IMR-90 (cell line): ENCODE measurements at regions not wholly inside any gene's neighbourhood (a gene's known extent, or its start where the extent isn't known, plus 50 kb on each side); places are given as distances from the start of the nearest gene placed in this dataset.

Source experiments
- ATAC-seq: fragments of 200-7000 bp; cut with Tn5 transposase; 2 replicates; pipeline ENCODE4 v1.9.1; 2020; ENCODE audit warnings: low read depth, mild to moderate bottlenecking, moderate library complexity
- BruUV-seq: library from RNA; stranded (reverse); fragments of 400-500 nt; replicated peaks from 2 replicates; lab custom pipeline; 2021; lab: Mats Ljungman, UMichigan
- CTCF ChIA-PET: fragments of 300-600 bp; formaldehyde crosslinking; extraction: SDS; loops from one replicate; lab custom pipeline; 2021; ENCODE audit warnings: antibody characterized with exemption; lab: Yijun Ruan, JAX
- POLR2A ChIA-PET: fragments of 300-600 bp; sonication (Branson Sonifier 250); formaldehyde crosslinking; loops from one replicate; lab custom pipeline; 2022; ENCODE audit warnings: antibody characterized with exemption; ENCODE audit not compliant: unreplicated experiment; lab: Charles Lee
- DNase-seq: peaks from one replicate; pipeline ENCODE4 v3.0.0; 2013
- H2AFZ ChIP-seq: replicated peaks from 2 replicates; pipeline ENCODE3; 2013; ENCODE audit warnings: low read length, mild to moderate bottlenecking; ENCODE audit not compliant: poor library complexity
- H2AK5ac ChIP-seq: 2 replicates; pipeline ENCODE4 v1.6.1; 2013; ENCODE audit warnings: low read depth, low read length, inconsistent platforms
- H2AK9ac ChIP-seq: replicated peaks from 2 replicates; pipeline ENCODE3; 2013; ENCODE audit warnings: mild to moderate bottlenecking, low read depth, low read length, moderate library complexity; ENCODE audit not compliant: poor library complexity
- H2BK120ac ChIP-seq: 2 replicates; pipeline ENCODE4 v1.6.1; 2013; ENCODE audit warnings: low read depth, low read length, inconsistent platforms
- H2BK15ac ChIP-seq: 3 replicates; pipeline ENCODE4 v1.6.1; 2013; ENCODE audit warnings: low read depth, low read length, inconsistent platforms
- H2BK20ac ChIP-seq: 2 replicates; pipeline ENCODE4 v1.6.1; 2013; ENCODE audit warnings: low read depth, mild to moderate bottlenecking, inconsistent platforms, low read length, moderate library complexity
- H2BK5ac ChIP-seq: 2 replicates; pipeline ENCODE4 v1.6.1; 2013; ENCODE audit warnings: mild to moderate bottlenecking, low read depth, low read length, inconsistent platforms; ENCODE audit not compliant: poor library complexity, severe bottlenecking
- H3K14ac ChIP-seq: replicated peaks from 2 replicates; pipeline ENCODE4 v1.6.1; 2013; ENCODE audit warnings: low read depth, low read length, inconsistent platforms
- H3K18ac ChIP-seq: 2 replicates; pipeline ENCODE4 v1.6.1; 2013; ENCODE audit warnings: low read depth, low read length, control low read depth
- H3K23ac ChIP-seq: 2 replicates; pipeline ENCODE4 v1.6.1; 2013; ENCODE audit warnings: low read depth, low read length, inconsistent platforms
- H3K27ac ChIP-seq: 2 replicates; pipeline ENCODE4 v1.5.1; 2013; ENCODE audit warnings: mild to moderate bottlenecking, control low read depth, low read length; ENCODE audit not compliant: insufficient read depth
- H3K27me3 ChIP-seq: 2 replicates; pipeline ENCODE4 v1.6.1; 2013; ENCODE audit warnings: low read length; ENCODE audit not compliant: control insufficient read depth, insufficient read depth
- H3K36me3 ChIP-seq: 2 replicates; pipeline ENCODE4 v1.6.1; 2013; ENCODE audit warnings: low read length, mixed read lengths; ENCODE audit not compliant: control insufficient read depth, insufficient read depth
- H3K4ac ChIP-seq: 2 replicates; pipeline ENCODE4 v1.6.1; 2013; ENCODE audit warnings: low read depth, low read length, inconsistent platforms
- H3K4me1 ChIP-seq: 2 replicates; pipeline ENCODE4 v1.6.1; 2013; ENCODE audit warnings: low read length, mixed read lengths; ENCODE audit not compliant: control insufficient read depth, insufficient read depth
- H3K4me2 ChIP-seq: 2 replicates; pipeline ENCODE4 v1.6.1; 2013; ENCODE audit warnings: low read depth, mild to moderate bottlenecking, control low read depth, low read length, moderate library complexity
- H3K4me3 ChIP-seq: 2 replicates; pipeline ENCODE4 v1.5.1; 2013; ENCODE audit warnings: low read depth, mild to moderate bottlenecking, control low read depth, low read length, moderate library complexity; ENCODE audit not compliant: insufficient read depth
- H3K56ac ChIP-seq: 2 replicates; pipeline ENCODE4 v1.6.1; 2013; ENCODE audit warnings: low read length, inconsistent platforms; ENCODE audit not compliant: insufficient read depth; ENCODE audit errors: extremely low read depth
- H3K79me1 ChIP-seq, 2 experiments: 2 replicates each; pipeline ENCODE4 v1.6.1; 2013; ENCODE audit warnings: low read length in 2 of 2, inconsistent platforms in 1 of 2, low read depth in 1 of 2
- H3K9ac ChIP-seq: 2 replicates; pipeline ENCODE4 v1.6.1; 2013; ENCODE audit warnings: low read depth, low read length, control low read depth
- H3K9me1 ChIP-seq: 2 replicates; pipeline ENCODE4 v1.6.1; 2013; ENCODE audit warnings: low read length, inconsistent platforms; ENCODE audit not compliant: insufficient read depth
- H3K9me3 ChIP-seq: 2 replicates; pipeline ENCODE4 v1.6.1; 2013; ENCODE audit warnings: low read length; ENCODE audit not compliant: control insufficient read depth, insufficient read depth
- H4K20me1 ChIP-seq: 2 replicates; pipeline ENCODE4 v1.6.1; 2013; ENCODE audit warnings: low read length, inconsistent platforms; ENCODE audit not compliant: insufficient read depth
- H4K5ac ChIP-seq: 2 replicates; pipeline ENCODE4 v1.6.1; 2013; ENCODE audit warnings: mild to moderate bottlenecking, low read depth, low read length, control low read depth
- H4K8ac ChIP-seq, 2 experiments: 2 replicates each; pipeline ENCODE4 v1.6.1; 2013; ENCODE audit warnings: low read depth in 2 of 2, low read length in 2 of 2, control low read depth in 1 of 2, inconsistent platforms in 1 of 2
- H4K91ac ChIP-seq: 2 replicates; pipeline ENCODE4 v1.6.1; 2013; ENCODE audit warnings: low read depth, low read length, inconsistent platforms; ENCODE audit not compliant: insufficient read depth
- RAD21 ChIP-seq: IDR thresholded peaks from 2 replicates; pipeline ENCODE4 v1.6.1; 2012; ENCODE audit warnings: low read length, improper control_type of control experiment
- SMC3 ChIP-seq: fragments of 150-350 bp; IDR thresholded peaks from 2 replicates; pipeline ENCODE4 v1.6.1; 2016; ENCODE audit warnings: low read depth, mild to moderate bottlenecking, antibody characterized with exemption, low read length, moderate library complexity
- WGBS, 2 experiments: methylation state at CpG; one replicate each; pipeline versions ENCODE4 v1.1.5 to v1.1.7; 2013; ENCODE audit warnings: missing lambda C conversion rate in 2 of 2; ENCODE audit not compliant: insufficient read length in 1 of 2; ENCODE audit errors: extremely low coverage in 2 of 2; 5-methylcytosine and 5-hydroxymethylcytosine counted together
- dilution Hi-C: fragments of 300-500 bp; cut with HindIII; formaldehyde crosslinking; loops from one replicate; pipeline ENCODE4 v1.14.3; 2018; ENCODE audit warnings: low sequenced_read_pairs; ENCODE audit not compliant: unreplicated experiment
- in situ Hi-C: fragments of 300-500 bp; cut with MboI; formaldehyde crosslinking; loops from 3 replicates; pipeline ENCODE4 v1.14.3; 2019; ENCODE audit warnings: low sequenced_read_pairs, inconsistent platforms, mixed read lengths
- intact Hi-C: fragments of 100-400 bp; cut with micrococcal nuclease; formaldehyde crosslinking; loops from 2 replicates; pipeline ENCODE4 v1.10.0; 2022
- TF ChIP-seq, protein P1 (sequence below): fragments of 150-350 bp; IDR thresholded peaks from 2 replicates; pipeline ENCODE4 v1.6.1; 2017; ENCODE audit warnings: mild to moderate bottlenecking, antibody characterized with exemption, low read length, low read depth
- TF ChIP-seq, protein P2 (sequence below): fragments of 150-350 bp; IDR thresholded peaks from 2 replicates; pipeline ENCODE4 v1.6.1; 2016; ENCODE audit warnings: low read depth, mild to moderate bottlenecking, low read length, moderate library complexity, borderline replicate concordance

DNA sequence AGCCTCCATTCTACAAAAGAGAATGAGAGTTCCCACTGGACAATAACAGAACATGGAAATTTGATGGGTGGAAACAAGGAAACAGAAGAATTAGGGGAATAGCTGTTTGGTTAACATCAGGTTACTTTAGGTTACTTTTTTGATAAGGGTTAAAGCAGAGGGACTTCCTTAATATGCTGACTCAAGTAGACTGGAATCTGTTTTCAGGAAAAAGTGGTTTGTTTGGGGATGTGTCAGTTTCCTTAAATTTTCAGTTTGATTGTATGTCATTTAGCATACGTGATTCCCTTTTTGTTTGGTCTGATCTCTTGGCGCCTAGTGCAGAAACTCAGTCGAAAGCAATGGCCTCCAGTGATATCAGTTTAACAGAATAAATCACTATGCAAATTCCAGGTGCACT is 411.8 kb upstream of the GRM7 start:
- dilution Hi-C loops = no loop called here
- POLR2A ChIA-PET = no interaction called here
- Histone ChIP-seq H2AFZ (no peak overlapping the region), H3K4me3 (no peak overlapping the region), H4K91ac (no peak overlapping the region), H3K23ac (no peak overlapping the region), H2BK20ac (no peak overlapping the region), H3K36me3 (no peaks in the 10 kb centered on the region), H3K9me1 (no peaks in the 10 kb centered on the region), H3K14ac (no peak overlapping the region), H3K27me3 (no peaks in the 10 kb centered on the region), H3K9ac (no peak overlapping the region), H3K27ac (no peak overlapping the region), H2BK15ac (no peak overlapping the region), H2AK5ac (no peak overlapping the region), H4K8ac (no peak overlapping the region), H2BK5ac (no peak overlapping the region), H4K5ac (no peak overlapping the region), H3K4me1 (no peaks in the 10 kb centered on the region), H2AK9ac (no peak overlapping the region), H3K56ac (no peak overlapping the region), H3K79me1 (no peaks in the 10 kb centered on the region), H3K9me3 (peaks cover 10% of the 10 kb centered on the region), H3K18ac (no peak overlapping the region), H4K20me1 (no peaks in the 10 kb centered on the region), H3K4ac (no peak overlapping the region), H2BK120ac (no peak overlapping the region), H3K4me2 (no peak overlapping the region)
- intact Hi-C loops = no loop called here
- TF ChIP-seq, protein P1, sequence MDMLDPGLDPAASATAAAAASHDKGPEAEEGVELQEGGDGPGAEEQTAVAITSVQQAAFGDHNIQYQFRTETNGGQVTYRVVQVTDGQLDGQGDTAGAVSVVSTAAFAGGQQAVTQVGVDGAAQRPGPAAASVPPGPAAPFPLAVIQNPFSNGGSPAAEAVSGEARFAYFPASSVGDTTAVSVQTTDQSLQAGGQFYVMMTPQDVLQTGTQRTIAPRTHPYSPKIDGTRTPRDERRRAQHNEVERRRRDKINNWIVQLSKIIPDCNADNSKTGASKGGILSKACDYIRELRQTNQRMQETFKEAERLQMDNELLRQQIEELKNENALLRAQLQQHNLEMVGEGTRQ = no peak
- TF ChIP-seq SMC3 (no peak), RAD21 (no peak)
- TF ChIP-seq, protein P2, sequence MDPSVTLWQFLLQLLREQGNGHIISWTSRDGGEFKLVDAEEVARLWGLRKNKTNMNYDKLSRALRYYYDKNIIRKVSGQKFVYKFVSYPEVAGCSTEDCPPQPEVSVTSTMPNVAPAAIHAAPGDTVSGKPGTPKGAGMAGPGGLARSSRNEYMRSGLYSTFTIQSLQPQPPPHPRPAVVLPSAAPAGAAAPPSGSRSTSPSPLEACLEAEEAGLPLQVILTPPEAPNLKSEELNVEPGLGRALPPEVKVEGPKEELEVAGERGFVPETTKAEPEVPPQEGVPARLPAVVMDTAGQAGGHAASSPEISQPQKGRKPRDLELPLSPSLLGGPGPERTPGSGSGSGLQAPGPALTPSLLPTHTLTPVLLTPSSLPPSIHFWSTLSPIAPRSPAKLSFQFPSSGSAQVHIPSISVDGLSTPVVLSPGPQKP = no peak
- no peak for ATAC-seq
- WGBS, 2 experiments = no CpG with 5 or more reads among the region's 3 CpGs
- CTCF ChIA-PET = no interaction called here
- BruUV-seq = no TSS peak
- in situ Hi-C loops = no loop called here
- no peak for DNase-seq
